GM23248 (cell line): ENCODE measurements at regions not wholly inside any gene's neighbourhood (a gene's known extent, or its start where the extent isn't known, plus 50 kb on each side); places are given as distances from the start of the nearest gene placed in this dataset.
A peak's percentile ranks its signal among the peaks of the same experiment; 100 is the strongest.

Experiments used
- DNase-seq: peaks from one replicate; pipeline ENCODE4 v3.0.0-alpha.2; 2015
- H2AFZ ChIP-seq: fragments of 200-600 bp; sonication (generic); 2 replicates; pipeline ENCODE4 v1.6.1; 2016; ENCODE audit warnings: antibody characterized with exemption
- H3F3A ChIP-seq: fragments of 200-600 bp; sonication (generic); 2 replicates; pipeline ENCODE4 v1.6.1; 2016; ENCODE audit warnings: mild to moderate bottlenecking, antibody characterized with exemption, mixed run types; ENCODE audit not compliant: insufficient read depth
- H3K27ac ChIP-seq: fragments of 200-600 bp; sonication (generic); 2 replicates; pipeline ENCODE4 v1.5.1; 2016; ENCODE audit warnings: mild to moderate bottlenecking
- H3K27me3 ChIP-seq: fragments of 200-600 bp; sonication (generic); replicated peaks from 2 replicates; pipeline ENCODE4 v1.6.1; 2016; ENCODE audit warnings: mild to moderate bottlenecking; ENCODE audit not compliant: insufficient read depth
- H3K36me3 ChIP-seq: fragments of 200-600 bp; sonication (generic); 2 replicates; pipeline ENCODE4 v1.6.1; 2016; ENCODE audit warnings: low read depth, mild to moderate bottlenecking
- H3K4me1 ChIP-seq: fragments of 200-600 bp; sonication (generic); 2 replicates; pipeline ENCODE4 v1.6.1; 2016; ENCODE audit warnings: mild to moderate bottlenecking; ENCODE audit not compliant: insufficient read depth
- H3K4me2 ChIP-seq: fragments of 200-600 bp; sonication (generic); one replicate; pipeline ENCODE4 v1.6.1; 2016; ENCODE audit warnings: mild to moderate bottlenecking; ENCODE audit not compliant: unreplicated experiment
- H3K4me3 ChIP-seq: fragments of 200-600 bp; sonication (generic); 2 replicates; pipeline ENCODE4 v1.5.1; 2016; ENCODE audit warnings: mild to moderate bottlenecking
- H3K79me2 ChIP-seq: fragments of 200-600 bp; sonication (generic); 2 replicates; pipeline ENCODE4 v1.6.1; 2016; ENCODE audit warnings: mild to moderate bottlenecking; ENCODE audit not compliant: insufficient read depth
- H3K9ac ChIP-seq: fragments of 200-600 bp; sonication (generic); 2 replicates; pipeline ENCODE4 v1.6.1; 2016; ENCODE audit warnings: mild to moderate bottlenecking
- H3K9me2 ChIP-seq: fragments of 200-600 bp; sonication (generic); 2 replicates; pipeline ENCODE4 v1.6.1; 2016; ENCODE audit warnings: mixed run types, mild to moderate bottlenecking, moderate library complexity; ENCODE audit not compliant: insufficient read depth
- H3K9me3 ChIP-seq: fragments of 200-600 bp; sonication (generic); one replicate; pipeline ENCODE4 v1.6.1; 2017; ENCODE audit warnings: low read depth
- H4K20me1 ChIP-seq: fragments of 200-600 bp; sonication (generic); 2 replicates; pipeline ENCODE4 v1.6.0; 2016; ENCODE audit not compliant: insufficient read depth
- EZH2 ChIP-seq: fragments of 200-600 bp; sonication (generic); IDR thresholded peaks from 2 replicates; pipeline ENCODE4 v1.6.1; 2018; ENCODE audit warnings: antibody characterized with exemption, mild to moderate bottlenecking; ENCODE audit not compliant: insufficient read depth, poor library complexity, severe bottlenecking
- EZH2phosphoT487 ChIP-seq: fragments of 200-600 bp; sonication (generic); IDR thresholded peaks from 2 replicates; pipeline ENCODE4 v1.6.1; 2018; ENCODE audit warnings: antibody characterized with exemption, moderate library complexity, mild to moderate bottlenecking, low read depth; ENCODE audit not compliant: insufficient read depth
- WGBS, 2 experiments: methylation state at CpG; one replicate each; pipeline ENCODE4 v1.1.6; 2015 to 2017; ENCODE audit warnings: low lambda C conversion rate in 2 of 2, low coverage in 1 of 2; ENCODE audit errors: missing lambda C conversion rate in 2 of 2; 5-methylcytosine and 5-hydroxymethylcytosine counted together
- in situ Hi-C: fragments of 300-500 bp; cut with MboI; formaldehyde crosslinking; loops from 2 replicates; pipeline ENCODE4 v1.15.0; 2020

GRCh38 chr12:69092137-69092536 lies 147.2 kb upstream of the CPSF6 start:
- H4K20me1 ChIP-seq = no peaks in the 10 kb centered on the region
- H3K4me1 ChIP-seq = peaks cover 8% of the 10 kb centered on the region
- H3K4me2 ChIP-seq = no peak overlapping the region
- no peaks in the 10 kb centered on the region for H3K9me2 ChIP-seq
- no peaks in the 10 kb centered on the region for H3K36me3 ChIP-seq
- no peaks in the 10 kb centered on the region for H3K79me2 ChIP-seq
- H3K4me3 ChIP-seq = no peak overlapping the region
- no peak overlapping the region for H2AFZ ChIP-seq
- 68 to 78% methylated on average over 4 of the region's 4 CpGs for WGBS, 2 experiments
- H3F3A ChIP-seq = 0 out of 2 replicates have a peak, but pooled peaks cover 8% of the 10 kb centered on the region
- TF ChIP-seq EZH2phosphoT487 (no peak), EZH2 (no peak)
- DNase-seq = no peak
- no peak overlapping the region for H3K9ac ChIP-seq
- no peak overlapping the region for H3K27ac ChIP-seq
- no peaks in the 10 kb centered on the region for H3K9me3 ChIP-seq
- peaks cover 30% of the 10 kb centered on the region for H3K27me3 ChIP-seq
- in situ Hi-C loops = no loop called here

- Histone ChIP-seq H4K20me1 (no peaks in the 10 kb centered on the region), H3K9ac (no peak overlapping the region), H3K79me2 (no peaks in the 10 kb centered on the region), H3K27ac (no peak overlapping the region), H3K36me3 (no peaks in the 10 kb centered on the region), H3K4me2 (no peak overlapping the region), H3F3A (peaks cover 16% of the 10 kb centered on the region; the same call in 1 of the 2 replicates), H2AFZ (no peak overlapping the region), H3K9me2 (no peaks in the 10 kb centered on the region), H3K9me3 (no peaks in the 10 kb centered on the region), H3K4me1 (peaks cover 18% of the 10 kb centered on the region), H3K27me3 (peaks cover 30% of the 10 kb centered on the region), H3K4me3 (no peak overlapping the region)
- DNase-seq = no peak
- in situ Hi-C loops = no loop called here
- WGBS, 2 experiments = 65 to 69% methylated on average over 4 of the region's 4 CpGs
- TF ChIP-seq EZH2phosphoT487 = no peak
- no peak for TF ChIP-seq EZH2
Measured at GRCh38 chr12:69094606-69095216, 144.7 kb upstream of the CPSF6 start.

GRCh38 chr12:69095765-69096477 lies 143.4 kb upstream of the CPSF6 start:
- no peaks in the 10 kb centered on the region for H3K36me3 ChIP-seq
- peaks cover 18% of the 10 kb centered on the region for H3K4me1 ChIP-seq
- peaks cover 25% of the 10 kb centered on the region for H3K27me3 ChIP-seq
- WGBS, 2 experiments = 55 to 60% methylated on average over 9 of the region's 9 CpGs
- in situ Hi-C loops = no loop called here
- no peak overlapping the region for H2AFZ ChIP-seq
- peaks cover 16% of the 10 kb centered on the region; the same call in 1 of the 2 replicates for H3F3A ChIP-seq
- no peak for TF ChIP-seq EZH2phosphoT487
- TF ChIP-seq EZH2 = no peak
- no peaks in the 10 kb centered on the region for H4K20me1 ChIP-seq
- no peak overlapping the region for H3K27ac ChIP-seq
- H3K4me2 ChIP-seq = no peak overlapping the region
- H3K9me2 ChIP-seq = no peaks in the 10 kb centered on the region
- no peak overlapping the region for H3K4me3 ChIP-seq
- H3K9me3 ChIP-seq = no peaks in the 10 kb centered on the region
- no peak overlapping the region for H3K9ac ChIP-seq
- H3K79me2 ChIP-seq = no peaks in the 10 kb centered on the region
- no peak for DNase-seq

GRCh38 chr12:69096669-69097335 lies 142.6 kb upstream of the CPSF6 start:
- Histone ChIP-seq H3K27ac (no peak overlapping the region), H3K4me3 (no peak overlapping the region), H3K36me3 (no peaks in the 10 kb centered on the region), H3K79me2 (no peaks in the 10 kb centered on the region), H3K9me3 (no peaks in the 10 kb centered on the region), H3K4me1 (peaks cover 18% of the 10 kb centered on the region), H3K9me2 (no peaks in the 10 kb centered on the region), H2AFZ (no peak overlapping the region), H3F3A (peaks cover 16% of the 10 kb centered on the region; the same call in 1 of the 2 replicates), H3K9ac (no peak overlapping the region), H4K20me1 (no peaks in the 10 kb centered on the region), H3K27me3 (peaks cover 28% of the 10 kb centered on the region), H3K4me2 (no peak overlapping the region)
- in situ Hi-C loops = no loop called here
- WGBS, 2 experiments = 17 to 21% methylated on average over 1 of the region's 1 CpG
- DNase-seq = peak; percentile 50
- TF ChIP-seq EZH2phosphoT487 = no peak
- TF ChIP-seq EZH2 = no peak
